ENCODE measurements at regions not wholly inside any gene's neighbourhood (a gene's known extent, or its start where the extent isn't known, plus 50 kb on each side); places are given as distances from the start of the nearest gene placed in this dataset.
A peak's percentile ranks its signal among the peaks of the same experiment; 100 is the strongest.

- Histone ChIP-seq H3K4me2 (ENCODE audit: control insufficient read depth, extremely low read depth, insufficient read depth, low read depth, low read length) (no peak overlapping the region), H3K9me1 (ENCODE audit: control insufficient read depth, extremely low read depth, insufficient read depth, low read length) (no peaks in the 10 kb centered on the region), H4K20me1 (ENCODE audit: control insufficient read depth, extremely low read depth, insufficient read depth, low read length) (no peaks in the 10 kb centered on the region), H3K79me2 (ENCODE audit: control insufficient read depth, insufficient read depth, low read length) (no peaks in the 10 kb centered on the region), H2AFZ (ENCODE audit: control insufficient read depth, low read length) (no peak overlapping the region), H3K4me3 (ENCODE audit: control insufficient read depth in 2 of 3, extremely low read depth in 1 of 3, insufficient read depth in 2 of 3, low read depth in 1 of 3, low read length in 3 of 3) (no peak overlapping the region), H3K9ac (ENCODE audit: control insufficient read depth, extremely low read depth, insufficient read depth, low read length) (no peak overlapping the region), H3K27me3 (ENCODE audit: control insufficient read depth, extremely low read depth, insufficient read depth, low read length) (peaks cover 7% of the 10 kb centered on the region), H3K4me1 (ENCODE audit: control insufficient read depth, extremely low read depth, insufficient read depth, low read length) (peaks cover 7% of the 10 kb centered on the region), H3K9me3 (ENCODE audit: control insufficient read depth, low read depth, low read length) (no peaks in the 10 kb centered on the region), H3K36me3 (ENCODE audit: control insufficient read depth in 2 of 2, extremely low read depth in 1 of 2, insufficient read depth in 2 of 2, low read length in 2 of 2) (no peaks in the 10 kb centered on the region), H3K27ac (ENCODE audit: control insufficient read depth, insufficient read depth, low read length) (no peak overlapping the region)
- FAIRE-seq, result no peak
- no peak for DNase-seq (ENCODE audit: low read depth, low spot score)
- TF ChIP-seq CTCF (optimal IDR thresholded peaks at IDR 0.05 in 1 of 3, IDR thresholded peaks at IDR 0.05 in 1 of 3, conservative IDR thresholded peaks at IDR 0.05 in 1 of 3; ENCODE audit: extremely low read depth in 1 of 3, insufficient read depth in 2 of 3, low read length in 3 of 3) (no peak), EZH2 (IDR thresholded peaks at IDR 0.05; ENCODE audit: low read length) (no peak)
- dilution Hi-C loops (cut with MboI; ENCODE audit: extremely low pct_ligation_motif_present, low sequenced_read_pairs), result no loop called here
These were observed 116.0 kb upstream of the INHBA start for GRCh38 chr7:41818765-41819398.

GRCh38 chr7:41817386-41817785 lies 114.5 kb upstream of the INHBA start:
- dilution Hi-C loops (cut with MboI; ENCODE audit: extremely low pct_ligation_motif_present, low sequenced_read_pairs), result no loop called here
- H3K27me3 ChIP-seq (ENCODE audit: control insufficient read depth, extremely low read depth, insufficient read depth, low read length), result peaks cover 7% of the 10 kb centered on the region
- no peak overlapping the region for H3K4me2 ChIP-seq (ENCODE audit: control insufficient read depth, extremely low read depth, insufficient read depth, low read depth, low read length)
- no peaks in the 10 kb centered on the region for H3K79me2 ChIP-seq (ENCODE audit: control insufficient read depth, insufficient read depth, low read length)
- TF ChIP-seq EZH2 (IDR thresholded peaks at IDR 0.05; ENCODE audit: low read length) (no peak), CTCF (optimal IDR thresholded peaks at IDR 0.05 in 1 of 3, IDR thresholded peaks at IDR 0.05 in 1 of 3, conservative IDR thresholded peaks at IDR 0.05 in 1 of 3; ENCODE audit: extremely low read depth in 1 of 3, insufficient read depth in 2 of 3, low read length in 3 of 3) (no peak)
- peaks cover 7% of the 10 kb centered on the region for H3K4me1 ChIP-seq (ENCODE audit: control insufficient read depth, extremely low read depth, insufficient read depth, low read length)
- H3K27ac ChIP-seq (ENCODE audit: control insufficient read depth, insufficient read depth, low read length), result no peak overlapping the region
- no peaks in the 10 kb centered on the region for H3K9me3 ChIP-seq (ENCODE audit: control insufficient read depth, low read depth, low read length)
- H4K20me1 ChIP-seq (ENCODE audit: control insufficient read depth, extremely low read depth, insufficient read depth, low read length), result no peaks in the 10 kb centered on the region
- peak; percentile 78 for FAIRE-seq
- H3K9me1 ChIP-seq (ENCODE audit: control insufficient read depth, extremely low read depth, insufficient read depth, low read length), result no peaks in the 10 kb centered on the region
- DNase-seq (ENCODE audit: low read depth, low spot score), result peak; percentile 61
- H3K9ac ChIP-seq (ENCODE audit: control insufficient read depth, extremely low read depth, insufficient read depth, low read length), result no peak overlapping the region
- H3K4me3 ChIP-seq (ENCODE audit: control insufficient read depth in 2 of 3, extremely low read depth in 1 of 3, insufficient read depth in 2 of 3, low read depth in 1 of 3, low read length in 3 of 3), result no peak overlapping the region
- no peak overlapping the region for H2AFZ ChIP-seq (ENCODE audit: control insufficient read depth, low read length)
- no peaks in the 10 kb centered on the region for H3K36me3 ChIP-seq (ENCODE audit: control insufficient read depth in 2 of 2, extremely low read depth in 1 of 2, insufficient read depth in 2 of 2, low read length in 2 of 2)

Data from keratinocyte (primary cell).